ENCODE measurements at regions not wholly inside any gene's neighbourhood (a gene's known extent, or its start where the extent isn't known, plus 50 kb on each side); places are given as distances from the start of the nearest gene placed in this dataset.

GRCh38 chr4:84003046-84003445, 467.1 kb downstream of the GPAT3 start:
- Histone ChIP-seq H3K18ac (ENCODE audit: insufficient read length, low read depth, low read length) (no peak overlapping the region), H3K14ac (ENCODE audit: insufficient read depth, low read length) (no peak overlapping the region), H3K27ac (ENCODE audit: insufficient read length, low read depth, low read length) (no peak overlapping the region), H3K27me3 (ENCODE audit: insufficient read depth, low read length) (no peaks in the 10 kb centered on the region), H4K8ac (replicated peaks; ENCODE audit: insufficient read length, low read depth, low read length) (no peak overlapping the region), H3K79me1 (ENCODE audit: insufficient read depth, low read depth, low read length, poor library complexity, severe bottlenecking) (no peaks in the 10 kb centered on the region), H3T11ph (ENCODE audit: low read length) (no peak overlapping the region), H3K4ac (ENCODE audit: low read depth, low read length) (no peak overlapping the region), H4K91ac (ENCODE audit: insufficient read length, low read depth, low read length) (no peak overlapping the region), H2AFZ (ENCODE audit: low read length) (no peak overlapping the region), H3K9ac (ENCODE audit: extremely low read depth, insufficient read length, low read length) (no peak overlapping the region), H3K9me3 (ENCODE audit: control insufficient read depth, low read depth, low read length) (no peaks in the 10 kb centered on the region), H2BK15ac (ENCODE audit: low read depth, low read length) (no peak overlapping the region), H4K20me1 (ENCODE audit: control insufficient read depth, insufficient read depth, insufficient read length) (no peaks in the 10 kb centered on the region), H2BK20ac (ENCODE audit: low read depth, low read length, poor library complexity, severe bottlenecking) (no peak overlapping the region), H3K4me2 (ENCODE audit: insufficient read depth, insufficient read length, low read length) (no peak overlapping the region), H4K5ac (ENCODE audit: insufficient read length, low read depth, low read length) (no peak overlapping the region), H2BK12ac (ENCODE audit: insufficient read length, low read depth, low read length) (no peak overlapping the region), H3K23ac (ENCODE audit: insufficient read length, low read depth, low read length) (no peak overlapping the region), H3K56ac (ENCODE audit: insufficient read length, low read depth, low read length) (no peak overlapping the region), H2BK120ac (ENCODE audit: low read depth, low read length, poor library complexity, severe bottlenecking) (no peak overlapping the region), H2BK5ac (ENCODE audit: insufficient read length, low read length) (no peak overlapping the region), H3K79me2 (ENCODE audit: insufficient read depth, low read length) (no peaks in the 10 kb centered on the region), H2AK5ac (ENCODE audit: insufficient read length, low read length) (no peak overlapping the region), H3K23me2 (ENCODE audit: insufficient read length, low read depth, low read length, poor library complexity, severe bottlenecking) (no peaks in the 10 kb centered on the region), H3K4me1 (ENCODE audit: insufficient read depth, low read length) (no peaks in the 10 kb centered on the region)
- H3K27ac Mint-ChIP-seq: no peak overlapping the region
- H3K27me3 Mint-ChIP-seq (ENCODE audit: low read depth): no peaks in the 10 kb centered on the region
- H3K4me3 Mint-ChIP-seq: no peak overlapping the region
- DNase-seq: no peak
- no peak for TF ChIP-seq CTCF (conservative IDR thresholded peaks at IDR 0.05)
- no peaks in the 10 kb centered on the region for H3K36me3 Mint-ChIP-seq (ENCODE audit: insufficient read depth in 1 of 3, low read depth in 3 of 3)
- no CpG with 5 or more reads among the region's 2 CpGs for WGBS (ENCODE audit: extremely low coverage, insufficient read length, low lambda C conversion rate)
- no peaks in the 10 kb centered on the region for H3K4me1 Mint-ChIP-seq
- H3K9me3 Mint-ChIP-seq: no peaks in the 10 kb centered on the region
